ENCODE measurements at regions not wholly inside any gene's neighbourhood (a gene's known extent, or its start where the extent isn't known, plus 50 kb on each side); places are given as distances from the start of the nearest gene placed in this dataset.

- Mint-ChIP-seq H3K27ac (peak overlapping the region in 4 of 7 donors; percentile 3 to 77 (median 75)), H3K9me3 (peaks cover 0 to 2% (median 0%) of the 10 kb centered on the region in 7 donors), H3K4me1 (peaks cover 14% of the 10 kb centered on the region), H3K4me3 (peak overlapping the region; percentile 72 to 89), H3K36me3 (no peaks in the 10 kb centered on the region), H3K27me3 (ENCODE audit: low read depth in 3 of 3) (peaks cover 0 to 1% (median 0%) of the 10 kb centered on the region in 3 donors)
- Histone ChIP-seq H3K36me3 (replicated peaks in 1 of 2; ENCODE audit: control insufficient read depth in 1 of 2, insufficient read depth in 2 of 2, low read length in 2 of 2) (no peaks in the 10 kb centered on the region), H3K9me3 (replicated peaks in 1 of 2; ENCODE audit: control insufficient read depth in 1 of 2, insufficient read depth in 1 of 2, low read length in 2 of 2) (no peaks in the 10 kb centered on the region), H3K27ac (ENCODE audit: low read depth in 1 of 2, low read length in 2 of 2) (peak overlapping the region in 1 of 2 donors; percentile 57), H3K79me2 (ENCODE audit: insufficient read depth, low read length) (no peaks in the 10 kb centered on the region), H2AFZ (ENCODE audit: insufficient read depth, low read depth, low read length, poor library complexity, severe bottlenecking) (peak overlapping the region; percentile 70), H3K9ac (ENCODE audit: insufficient read depth, low read length, poor library complexity, severe bottlenecking) (peak overlapping the region; percentile 9), H4K20me1 (ENCODE audit: insufficient read depth, low read length) (no peaks in the 10 kb centered on the region), H3K4me2 (replicated peaks; ENCODE audit: extremely low read depth, low read length, poor library complexity, severe bottlenecking) (peak overlapping the region; percentile 66), H3K4me1 (ENCODE audit: control insufficient read depth in 1 of 2, insufficient read depth in 2 of 2, low read length in 2 of 2) (peaks cover 10 to 11% of the 10 kb centered on the region in 2 donors), H3K4me3 (replicated peaks in 1 of 3; ENCODE audit: low read depth in 2 of 3, low read length in 3 of 3) (peak overlapping the region; percentile 8 to 61 (median 29)), H3K27me3 (ENCODE audit: control insufficient read depth in 2 of 2, insufficient read depth in 2 of 2, low read length in 2 of 2) (no peaks in the 10 kb centered on the region)
- intact Hi-C loops (cut with micrococcal nuclease), result no loop called here
- WGBS (ENCODE audit: insufficient coverage), result 65% methylated on average over 4 of the region's 8 CpGs
- TF ChIP-seq CTCF (IDR thresholded peaks at IDR 0.05), result no peak
- DNase-seq, result peak; percentile 23 to 56 (median 28)
These were observed 97.4 kb upstream of the PIK3CG start for GRCh38 chr7:106767498-106768323.

- no peaks in the 10 kb centered on the region for H3K9me3 Mint-ChIP-seq
- H3K79me2 ChIP-seq (ENCODE audit: insufficient read depth, low read length), result no peaks in the 10 kb centered on the region
- peaks cover 0 to 1% (median 0%) of the 10 kb centered on the region in 3 donors for H3K27me3 Mint-ChIP-seq (ENCODE audit: low read depth in 3 of 3)
- H3K4me3 ChIP-seq (replicated peaks in 1 of 3; ENCODE audit: low read depth in 2 of 3, low read length in 3 of 3), result peak overlapping the region; percentile 8 to 61 (median 29)
- H3K36me3 Mint-ChIP-seq, result no peaks in the 10 kb centered on the region
- TF ChIP-seq CTCF (IDR thresholded peaks at IDR 0.05), result no peak
- peaks cover 10 to 11% of the 10 kb centered on the region in 2 donors for H3K4me1 ChIP-seq (ENCODE audit: control insufficient read depth in 1 of 2, insufficient read depth in 2 of 2, low read length in 2 of 2)
- H2AFZ ChIP-seq (ENCODE audit: insufficient read depth, low read depth, low read length, poor library complexity, severe bottlenecking), result peak overlapping the region; percentile 70
- H3K9me3 ChIP-seq (replicated peaks in 1 of 2; ENCODE audit: control insufficient read depth in 1 of 2, insufficient read depth in 1 of 2, low read length in 2 of 2), result no peaks in the 10 kb centered on the region
- DNase-seq, result no peak
- peak overlapping the region; percentile 9 for H3K9ac ChIP-seq (ENCODE audit: insufficient read depth, low read length, poor library complexity, severe bottlenecking)
- no peaks in the 10 kb centered on the region for H3K27me3 ChIP-seq (ENCODE audit: control insufficient read depth in 2 of 2, insufficient read depth in 2 of 2, low read length in 2 of 2)
- H3K4me2 ChIP-seq (replicated peaks; ENCODE audit: extremely low read depth, low read length, poor library complexity, severe bottlenecking), result peak overlapping the region; percentile 66
- no peaks in the 10 kb centered on the region for H4K20me1 ChIP-seq (ENCODE audit: insufficient read depth, low read length)
- peak overlapping the region in 1 of 2 donors; percentile 57 for H3K27ac ChIP-seq (ENCODE audit: low read depth in 1 of 2, low read length in 2 of 2)
- H3K27ac Mint-ChIP-seq, result peak overlapping the region in 4 of 7 donors; percentile 3 to 77 (median 75)
- H3K36me3 ChIP-seq (replicated peaks in 1 of 2; ENCODE audit: control insufficient read depth in 1 of 2, insufficient read depth in 2 of 2, low read length in 2 of 2), result no peaks in the 10 kb centered on the region
- peak overlapping the region; percentile 72 to 89 for H3K4me3 Mint-ChIP-seq
- H3K4me1 Mint-ChIP-seq, result peaks cover 14% of the 10 kb centered on the region
- WGBS (ENCODE audit: insufficient coverage), result 79% methylated on average over 4 of the region's 4 CpGs
- intact Hi-C loops (cut with micrococcal nuclease), result no loop called here
These were observed 96.7 kb upstream of the PIK3CG start for GRCh38 chr7:106768324-106768751.
